ENCODE measurements at regions not wholly inside any gene's neighbourhood (a gene's known extent, or its start where the extent isn't known, plus 50 kb on each side); places are given as distances from the start of the nearest gene placed in this dataset.
"Not testable (repeated sequence)": the region's sequence is repeated elsewhere in the genome, so short reads cannot be mapped to it uniquely, and the experiment has no call there.

DNA sequence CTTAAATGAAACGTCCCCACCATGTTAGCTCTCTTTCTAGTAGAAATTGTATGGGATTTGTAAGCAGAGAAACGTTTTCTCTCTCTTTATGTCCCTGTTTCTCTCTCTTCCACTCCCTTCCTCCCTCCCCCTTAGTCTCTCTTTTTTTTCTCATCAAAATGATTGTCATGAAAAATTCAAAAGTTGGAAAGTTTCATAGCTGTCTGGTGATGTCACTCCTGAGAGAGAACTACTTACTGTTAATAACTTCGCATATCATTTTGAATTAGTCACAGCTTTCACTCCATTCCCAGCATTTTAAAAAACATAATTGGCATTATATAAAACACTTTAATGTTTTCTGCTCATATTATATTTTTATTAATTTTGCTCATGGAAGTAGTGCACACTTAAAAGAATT is 331.1 kb downstream of the C3orf38 start:
- TF ChIP-seq, protein P1, sequence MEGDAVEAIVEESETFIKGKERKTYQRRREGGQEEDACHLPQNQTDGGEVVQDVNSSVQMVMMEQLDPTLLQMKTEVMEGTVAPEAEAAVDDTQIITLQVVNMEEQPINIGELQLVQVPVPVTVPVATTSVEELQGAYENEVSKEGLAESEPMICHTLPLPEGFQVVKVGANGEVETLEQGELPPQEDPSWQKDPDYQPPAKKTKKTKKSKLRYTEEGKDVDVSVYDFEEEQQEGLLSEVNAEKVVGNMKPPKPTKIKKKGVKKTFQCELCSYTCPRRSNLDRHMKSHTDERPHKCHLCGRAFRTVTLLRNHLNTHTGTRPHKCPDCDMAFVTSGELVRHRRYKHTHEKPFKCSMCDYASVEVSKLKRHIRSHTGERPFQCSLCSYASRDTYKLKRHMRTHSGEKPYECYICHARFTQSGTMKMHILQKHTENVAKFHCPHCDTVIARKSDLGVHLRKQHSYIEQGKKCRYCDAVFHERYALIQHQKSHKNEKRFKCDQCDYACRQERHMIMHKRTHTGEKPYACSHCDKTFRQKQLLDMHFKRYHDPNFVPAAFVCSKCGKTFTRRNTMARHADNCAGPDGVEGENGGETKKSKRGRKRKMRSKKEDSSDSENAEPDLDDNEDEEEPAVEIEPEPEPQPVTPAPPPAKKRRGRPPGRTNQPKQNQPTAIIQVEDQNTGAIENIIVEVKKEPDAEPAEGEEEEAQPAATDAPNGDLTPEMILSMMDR (conservative IDR thresholded peaks at IDR 0.05; ENCODE audit: control insufficient read depth, insufficient read depth, low read depth, low read length): no peak
- no peak for DNase-seq (ENCODE audit: low read depth)
- no peak overlapping the region for H3K4me3 ChIP-seq (ENCODE audit: control insufficient read depth, low read depth, low read length)

DNA sequence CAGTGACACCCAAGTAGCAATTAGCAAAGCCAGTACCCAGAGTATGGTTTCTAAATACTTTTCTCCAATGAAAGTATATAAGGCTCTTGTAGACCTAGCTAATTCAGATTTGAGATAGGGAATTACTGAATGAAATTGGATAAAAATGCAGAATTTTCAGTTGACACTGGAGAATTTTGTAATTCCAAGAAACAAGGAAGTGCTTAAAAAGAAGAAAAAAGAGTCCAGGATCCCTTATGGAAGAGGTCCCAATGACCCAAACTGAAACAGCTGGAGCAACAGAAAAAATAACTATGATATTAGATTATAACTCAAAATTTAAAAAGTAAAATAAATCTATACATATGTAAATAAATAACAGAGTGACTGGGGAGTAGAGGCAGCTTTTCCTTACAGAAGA is 335.2 kb downstream of the C3orf38 start:
- H3K4me3 ChIP-seq (ENCODE audit: control insufficient read depth, low read depth, low read length): no peak overlapping the region
- no peak for DNase-seq (ENCODE audit: low read depth)
- TF ChIP-seq, protein P1 (conservative IDR thresholded peaks at IDR 0.05; ENCODE audit: control insufficient read depth, insufficient read depth, low read depth, low read length): no peak

DNA sequence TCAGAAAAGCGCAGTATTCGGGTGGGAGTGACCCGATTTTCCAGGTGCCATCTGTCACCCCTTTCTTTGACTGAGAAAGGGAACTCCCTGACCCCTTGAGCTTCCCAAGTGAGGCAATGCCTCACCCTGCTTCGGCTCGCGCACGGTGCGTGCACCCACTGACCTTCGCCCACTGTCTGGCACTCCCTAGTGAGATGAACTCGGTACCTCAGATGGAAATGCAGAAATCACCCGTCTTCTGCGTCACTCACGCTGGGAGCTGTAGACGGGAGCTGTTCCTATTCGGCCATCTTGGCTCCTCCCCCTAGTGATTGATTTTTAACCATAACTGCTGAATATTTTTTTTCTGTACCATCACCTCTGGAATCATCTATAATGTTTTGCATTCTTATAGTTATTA is 359.1 kb downstream of the C3orf38 start:
- H3K4me3 ChIP-seq (ENCODE audit: control insufficient read depth, low read depth, low read length): not testable (repeated sequence)

DNA sequence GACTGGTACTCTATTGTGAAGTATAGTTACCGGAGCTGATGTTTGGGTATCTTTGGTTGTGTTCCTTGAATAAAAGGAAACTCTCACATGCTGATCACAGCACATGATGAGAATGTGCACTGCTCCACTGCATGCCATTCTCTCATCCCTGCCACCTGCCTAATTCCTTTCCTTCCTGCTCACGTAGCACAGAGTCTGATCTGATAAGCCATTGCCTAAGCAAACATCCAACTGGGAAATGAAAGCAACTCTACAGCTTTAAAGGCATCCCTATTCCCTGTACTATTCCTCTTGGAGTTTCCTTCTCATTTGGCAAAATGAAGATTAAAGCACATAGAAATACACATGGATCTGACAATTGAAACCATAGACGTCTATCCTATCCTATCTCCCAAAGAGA is 359.8 kb downstream of the C3orf38 start:
- no peak for DNase-seq (ENCODE audit: low read depth)
- TF ChIP-seq, protein P1 (conservative IDR thresholded peaks at IDR 0.05; ENCODE audit: control insufficient read depth, insufficient read depth, low read depth, low read length): no peak
- H3K4me3 ChIP-seq (ENCODE audit: control insufficient read depth, low read depth, low read length): no peak overlapping the region

More for the DNA sequence above, 359.1 kb downstream of the C3orf38 start:
- not testable (repeated sequence) for DNase-seq (ENCODE audit: low read depth)

DNA sequence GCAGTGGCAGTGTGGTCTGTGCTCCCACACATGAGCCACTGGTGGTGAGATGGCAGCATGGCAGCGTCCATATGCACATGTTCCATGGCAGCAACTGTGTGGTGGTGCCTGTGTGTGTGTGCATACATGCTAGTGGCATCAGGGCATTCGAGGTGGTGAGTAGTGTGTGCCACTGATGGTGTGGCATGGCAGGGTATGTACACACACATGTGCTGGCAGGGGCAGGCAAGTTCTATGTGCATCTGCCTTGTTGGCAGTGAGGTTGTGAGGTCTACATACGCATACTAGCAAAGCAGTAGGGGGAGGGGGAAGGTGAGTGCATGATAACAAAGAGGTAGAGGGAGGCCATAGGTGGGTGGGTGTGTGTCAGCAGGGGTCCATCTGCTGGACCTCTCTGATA is 378.7 kb downstream of the C3orf38 start:
- TF ChIP-seq, protein P1 (conservative IDR thresholded peaks at IDR 0.05; ENCODE audit: control insufficient read depth, insufficient read depth, low read depth, low read length): no peak
- no peak overlapping the region for H3K4me3 ChIP-seq (ENCODE audit: control insufficient read depth, low read depth, low read length)
- no peak for DNase-seq (ENCODE audit: low read depth)

DNA sequence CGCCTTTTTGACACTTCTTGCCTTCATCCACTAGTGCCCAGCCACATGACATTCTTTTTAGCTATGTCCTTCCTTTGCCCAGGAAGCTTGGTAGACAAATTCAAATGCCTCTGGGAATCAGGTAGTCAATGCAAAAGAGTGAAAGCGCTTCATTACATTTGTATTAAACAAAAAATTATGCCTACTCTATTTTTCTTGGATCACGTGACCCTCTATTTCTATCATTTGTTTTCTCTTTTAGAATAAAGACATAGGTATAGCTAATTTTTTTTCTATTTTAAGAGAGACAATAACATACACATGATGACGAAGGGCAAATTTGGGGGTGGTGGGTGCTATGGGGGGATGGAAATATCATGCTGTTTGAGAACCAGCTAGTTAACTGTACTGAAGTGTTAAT is 384.8 kb downstream of the C3orf38 start:
- DNase-seq (ENCODE audit: low read depth): no peak

DNA sequence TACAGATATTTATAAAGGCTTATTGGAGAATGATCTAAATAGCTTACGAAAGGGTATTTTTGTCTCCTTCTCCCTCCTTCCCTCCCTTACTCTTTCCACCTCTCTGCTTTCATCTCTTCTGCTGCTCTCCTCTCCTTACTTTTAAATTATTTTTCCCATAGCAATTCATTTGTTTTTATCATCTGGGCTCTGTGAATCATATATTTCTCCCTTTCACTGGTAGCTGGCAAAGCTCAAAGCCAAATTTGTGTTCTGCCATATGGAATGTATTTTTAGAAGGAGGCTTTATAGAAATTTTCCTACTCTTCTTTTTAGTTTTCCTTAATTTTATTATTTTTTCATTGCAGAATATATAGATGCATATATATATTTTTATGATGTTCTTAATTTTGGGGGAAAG is 385.8 kb downstream of the C3orf38 start:
- DNase-seq (ENCODE audit: low read depth): no peak
- TF ChIP-seq, protein P1 (conservative IDR thresholded peaks at IDR 0.05; ENCODE audit: control insufficient read depth, insufficient read depth, low read depth, low read length): no peak
- no peak overlapping the region for H3K4me3 ChIP-seq (ENCODE audit: control insufficient read depth, low read depth, low read length)

More for the DNA sequence above, 384.8 kb downstream of the C3orf38 start:
- TF ChIP-seq, protein P1 (conservative IDR thresholded peaks at IDR 0.05; ENCODE audit: control insufficient read depth, insufficient read depth, low read depth, low read length): no peak
- H3K4me3 ChIP-seq (ENCODE audit: control insufficient read depth, low read depth, low read length): no peak overlapping the region

Measured in fibroblast of mammary gland (primary cell).